Peyer's patch (tissue), 4 donors: ENCODE measurements at regions not wholly inside any gene's neighbourhood (a gene's known extent, or its start where the extent isn't known, plus 50 kb on each side); places are given as distances from the start of the nearest gene placed in this dataset.

ENCODE experiments used
- CTCF ChIP-seq, 6 experiments: fragments of 450-650 bp in 4 of 6; fragments of 200-600 bp in 2 of 6; sonication (generic) in 1 of 6; IDR thresholded peaks; one replicate each; pipeline ENCODE4 v1.5.1; 2017 to 2019; ENCODE audit warnings: antibody characterized with exemption in 6 of 6, mild to moderate bottlenecking in 3 of 6, moderate library complexity in 1 of 6
- POLR2A ChIP-seq, 2 donors: fragments of 450-650 bp; IDR thresholded peaks; one replicate each; pipeline ENCODE4 v1.5.1; 2017; ENCODE audit warnings: antibody characterized with exemption in 2 of 2, mild to moderate bottlenecking in 2 of 2, moderate library complexity in 2 of 2

GRCh38 chr11:45468267-45468856 is 182.2 kb upstream of the SYT13 start:
- TF ChIP-seq POLR2A (IDR thresholded peaks at IDR 0.05) (no peak), CTCF (IDR thresholded peaks at IDR 0.05) (no peak)
